ENCODE measurements at regions not wholly inside any gene's neighbourhood (a gene's known extent, or its start where the extent isn't known, plus 50 kb on each side); places are given as distances from the start of the nearest gene placed in this dataset.

GRCh38 chr22:49657275-49657973, 170.2 kb downstream of the BRD1 start:
- TF ChIP-seq CTCF (IDR thresholded peaks at IDR 0.05) (no peak), POLR2A (IDR thresholded peaks at IDR 0.05) (peak in 1 of 4 donors; percentile 6)

Measured in esophagus squamous epithelium (tissue), 4 donors.